ENCODE measurements at regions not wholly inside any gene's neighbourhood (a gene's known extent, or its start where the extent isn't known, plus 50 kb on each side); places are given as distances from the start of the nearest gene placed in this dataset.

DNA sequence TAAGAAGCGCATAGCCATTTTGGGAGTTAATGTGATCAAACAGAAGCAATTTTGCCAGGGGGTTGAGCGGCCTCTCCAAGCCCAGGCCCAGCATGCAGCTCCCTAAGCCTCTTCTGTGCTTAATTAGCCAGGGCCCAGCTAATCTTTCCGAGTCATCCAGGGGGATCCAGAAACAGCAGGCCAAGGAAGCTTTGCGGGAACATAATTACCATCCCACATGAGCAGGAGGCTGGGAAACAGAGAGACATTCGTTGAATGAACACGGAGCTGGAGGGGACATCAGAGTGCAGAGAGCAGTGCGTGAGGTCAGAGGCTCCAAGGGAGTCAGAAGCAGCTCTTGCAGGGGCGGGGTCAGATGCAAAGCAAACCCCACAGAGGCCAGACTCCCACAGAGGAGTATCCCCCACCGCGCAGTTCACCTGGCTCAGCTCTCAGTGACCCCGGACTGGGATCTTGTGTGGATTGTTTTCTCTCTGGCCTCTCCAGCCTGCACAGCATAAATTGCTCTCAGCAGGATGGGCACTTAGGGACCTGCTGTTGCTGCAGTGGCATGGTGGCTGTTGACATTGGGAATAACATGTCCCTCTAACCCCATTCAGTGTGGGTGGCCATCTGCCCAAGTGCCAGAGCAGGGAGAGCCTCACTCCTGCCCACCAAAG lies 657.4 kb downstream of the AJAP1 start:
- H3K9ac ChIP-seq (ENCODE audit: low read length) = no peak overlapping the region
- no peaks in the 10 kb centered on the region for H3K27me3 ChIP-seq (ENCODE audit: control insufficient read depth, insufficient read depth, low read length)
- H3K9me3 ChIP-seq (ENCODE audit: control insufficient read depth, low read depth, low read length) = no peaks in the 10 kb centered on the region
- no peak overlapping the region for H3K4me3 ChIP-seq (ENCODE audit: low read length)
- H3K4me1 ChIP-seq (ENCODE audit: control insufficient read depth, low read depth, low read length) = no peaks in the 10 kb centered on the region
- H3K27ac ChIP-seq (ENCODE audit: low read length) = no peak overlapping the region
- no peaks in the 10 kb centered on the region for H3K36me3 ChIP-seq (ENCODE audit: control insufficient read depth, low read depth, low read length)

DNA sequence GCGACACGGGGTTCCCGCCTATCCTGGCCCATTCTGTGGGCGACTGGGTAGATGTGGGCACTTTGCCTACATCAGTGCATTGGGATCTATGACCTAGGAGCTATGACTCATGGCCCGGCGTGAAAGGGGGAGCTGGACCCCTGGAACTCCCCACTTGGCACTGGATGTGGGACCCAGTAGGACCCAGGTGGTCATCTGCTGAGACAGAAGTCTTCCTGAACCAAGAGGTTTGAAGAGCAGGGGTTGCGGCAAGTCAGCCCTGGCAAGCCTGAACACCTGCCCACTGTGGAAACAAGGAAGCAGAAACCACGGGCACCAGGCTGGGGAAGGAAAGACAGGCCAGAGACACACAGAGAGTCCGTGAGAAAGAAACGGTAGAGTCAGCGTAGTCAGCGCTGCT lies 656.7 kb downstream of the AJAP1 start:
- no peaks in the 10 kb centered on the region for H3K9me3 ChIP-seq (ENCODE audit: control insufficient read depth, low read depth, low read length)
- no peak overlapping the region for H3K9ac ChIP-seq (ENCODE audit: low read length)
- H3K27ac ChIP-seq (ENCODE audit: low read length) = no peak overlapping the region
- no peaks in the 10 kb centered on the region for H3K36me3 ChIP-seq (ENCODE audit: control insufficient read depth, low read depth, low read length)
- no peaks in the 10 kb centered on the region for H3K27me3 ChIP-seq (ENCODE audit: control insufficient read depth, insufficient read depth, low read length)
- no peak overlapping the region for H3K4me3 ChIP-seq (ENCODE audit: low read length)
- no peaks in the 10 kb centered on the region for H3K4me1 ChIP-seq (ENCODE audit: control insufficient read depth, low read depth, low read length)

DNA sequence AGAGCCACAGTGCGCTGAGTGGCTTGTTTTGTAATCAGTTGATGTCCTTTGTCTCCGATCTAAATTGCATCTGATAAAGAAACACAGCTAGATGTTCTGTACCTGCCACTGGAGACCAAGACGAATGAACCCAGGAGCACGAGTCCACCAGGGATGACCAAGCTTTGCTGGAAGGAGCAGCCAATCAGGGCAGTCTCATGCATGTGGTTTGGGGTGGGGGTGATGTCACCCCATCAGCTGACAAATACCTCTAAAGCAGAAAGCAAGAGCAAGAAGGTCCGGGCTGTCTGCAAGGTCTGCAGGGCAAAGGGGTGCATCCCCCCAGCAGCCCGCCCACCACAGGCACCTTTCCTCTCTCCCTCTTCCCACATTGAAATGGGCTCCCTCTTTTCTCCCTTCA lies 653.8 kb downstream of the AJAP1 start:
- no peak overlapping the region for H3K27ac ChIP-seq (ENCODE audit: low read length)

DNA sequence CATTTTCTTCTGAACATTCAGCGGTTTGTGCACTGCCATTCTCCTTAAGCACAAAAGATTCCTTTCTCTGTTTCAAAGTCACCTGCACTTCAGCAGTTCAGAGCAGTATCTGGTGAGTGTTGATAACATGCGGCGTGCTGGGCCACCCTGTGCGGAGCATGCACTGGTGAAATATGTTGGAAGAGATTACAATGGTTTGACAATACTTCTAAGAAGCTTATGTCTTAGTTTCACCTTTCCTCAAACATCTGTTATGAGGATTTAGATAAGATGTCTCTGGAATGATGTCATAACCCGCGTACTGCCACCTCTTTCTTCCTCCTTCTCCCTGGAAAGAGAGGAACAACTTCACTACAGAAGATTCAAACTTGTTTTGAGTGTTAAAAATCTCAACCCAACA lies 650.3 kb downstream of the AJAP1 start:
- Histone ChIP-seq H3K9me3 (ENCODE audit: control insufficient read depth, low read depth, low read length) (no peaks in the 10 kb centered on the region), H3K36me3 (ENCODE audit: control insufficient read depth, low read depth, low read length) (no peaks in the 10 kb centered on the region), H3K9ac (ENCODE audit: low read length) (no peak overlapping the region), H3K4me1 (ENCODE audit: control insufficient read depth, low read depth, low read length) (no peaks in the 10 kb centered on the region), H3K27me3 (ENCODE audit: control insufficient read depth, insufficient read depth, low read length) (no peaks in the 10 kb centered on the region), H3K4me3 (ENCODE audit: low read length) (no peak overlapping the region), H3K27ac (ENCODE audit: low read length) (no peak overlapping the region)

More for the DNA sequence above, 653.8 kb downstream of the AJAP1 start:
- no peaks in the 10 kb centered on the region for H3K4me1 ChIP-seq (ENCODE audit: control insufficient read depth, low read depth, low read length)
- H3K4me3 ChIP-seq (ENCODE audit: low read length) = no peak overlapping the region
- H3K36me3 ChIP-seq (ENCODE audit: control insufficient read depth, low read depth, low read length) = no peaks in the 10 kb centered on the region
- H3K27me3 ChIP-seq (ENCODE audit: control insufficient read depth, insufficient read depth, low read length) = no peaks in the 10 kb centered on the region
- no peak overlapping the region for H3K9ac ChIP-seq (ENCODE audit: low read length)
- no peaks in the 10 kb centered on the region for H3K9me3 ChIP-seq (ENCODE audit: control insufficient read depth, low read depth, low read length)

DNA sequence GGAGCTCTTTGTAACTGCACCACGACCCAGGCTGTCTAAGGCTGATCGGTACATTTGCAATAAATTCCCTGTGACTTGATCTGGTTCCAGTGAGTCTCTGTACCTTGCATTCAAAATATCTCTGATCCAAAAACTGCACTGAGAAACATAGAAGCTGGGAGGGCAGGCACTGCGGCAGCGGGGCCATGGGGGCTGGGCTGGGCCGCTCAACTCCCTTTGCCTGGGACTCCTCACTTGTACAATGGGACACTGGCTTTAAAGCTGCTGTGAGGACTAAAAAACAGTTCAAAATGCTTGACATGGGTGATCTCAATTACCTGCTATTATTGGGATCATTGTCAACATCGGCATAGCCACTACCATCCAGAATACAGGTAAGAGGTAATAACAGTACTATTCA lies 644.0 kb downstream of the AJAP1 start:
- no peak overlapping the region for H3K4me3 ChIP-seq (ENCODE audit: low read length)
- H3K36me3 ChIP-seq (ENCODE audit: control insufficient read depth, low read depth, low read length) = no peaks in the 10 kb centered on the region
- H3K9me3 ChIP-seq (ENCODE audit: control insufficient read depth, low read depth, low read length) = no peaks in the 10 kb centered on the region
- H3K27me3 ChIP-seq (ENCODE audit: control insufficient read depth, insufficient read depth, low read length) = no peaks in the 10 kb centered on the region
- no peak overlapping the region for H3K27ac ChIP-seq (ENCODE audit: low read length)
- H3K4me1 ChIP-seq (ENCODE audit: control insufficient read depth, low read depth, low read length) = no peaks in the 10 kb centered on the region
- no peak overlapping the region for H3K9ac ChIP-seq (ENCODE audit: low read length)

DNA sequence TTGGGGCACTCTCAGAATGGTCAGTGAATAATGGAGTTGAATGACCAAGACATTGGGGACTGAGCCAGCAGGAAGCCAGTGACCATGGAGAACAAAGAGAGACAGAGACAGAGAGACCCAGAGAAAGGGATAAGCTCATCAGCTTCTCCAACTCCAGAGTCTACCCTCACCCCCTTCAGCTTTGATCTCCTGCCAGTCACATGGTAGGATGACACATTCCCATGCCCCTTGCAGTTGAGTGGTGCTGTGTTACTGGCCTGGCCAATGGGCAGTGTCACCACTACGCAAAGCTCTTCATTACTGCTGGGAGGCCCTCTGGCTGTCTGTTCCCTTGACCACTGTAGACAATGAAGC lies 643.5 kb downstream of the AJAP1 start:
- H3K9me3 ChIP-seq (ENCODE audit: control insufficient read depth, low read depth, low read length) = no peaks in the 10 kb centered on the region
- H3K27me3 ChIP-seq (ENCODE audit: control insufficient read depth, insufficient read depth, low read length) = no peaks in the 10 kb centered on the region
- H3K27ac ChIP-seq (ENCODE audit: low read length) = no peak overlapping the region
- no peaks in the 10 kb centered on the region for H3K36me3 ChIP-seq (ENCODE audit: control insufficient read depth, low read depth, low read length)
- no peaks in the 10 kb centered on the region for H3K4me1 ChIP-seq (ENCODE audit: control insufficient read depth, low read depth, low read length)
- no peak overlapping the region for H3K4me3 ChIP-seq (ENCODE audit: low read length)
- H3K9ac ChIP-seq (ENCODE audit: low read length) = no peak overlapping the region

DNA sequence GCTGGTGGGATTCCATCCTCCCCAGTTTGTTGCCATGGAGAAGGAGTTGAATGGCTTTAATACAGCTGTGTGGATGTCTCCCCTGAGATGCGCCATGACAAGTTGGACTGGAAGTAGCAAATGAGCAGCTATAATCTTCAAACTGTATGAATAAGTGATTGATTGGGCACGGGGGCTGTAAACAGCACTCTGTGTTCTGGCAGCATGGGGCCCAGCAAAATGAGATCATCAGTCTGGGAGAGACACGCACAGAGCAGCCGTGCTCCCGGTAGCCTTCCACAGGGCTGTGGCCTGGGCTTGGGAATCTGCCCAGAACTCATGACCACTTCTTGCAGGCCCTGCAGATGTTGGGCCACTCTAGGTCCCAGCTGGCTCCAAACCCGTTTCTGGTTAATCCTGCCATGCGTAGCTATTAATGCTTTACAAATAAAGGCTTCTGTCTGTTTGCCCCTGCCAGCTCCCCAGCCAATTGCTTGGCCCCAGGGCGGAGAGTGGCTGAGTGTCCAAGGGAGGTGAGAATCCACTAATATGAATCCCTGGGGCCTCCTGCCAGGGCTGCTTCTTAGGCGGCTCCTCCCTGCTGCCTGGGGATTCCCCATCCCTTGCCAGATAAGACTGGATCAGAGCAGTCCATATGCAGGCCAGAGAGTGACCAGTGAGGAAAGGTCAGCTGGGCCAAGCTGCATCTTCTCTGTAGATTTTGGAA lies 642.9 kb downstream of the AJAP1 start:
- Histone ChIP-seq H3K4me1 (ENCODE audit: control insufficient read depth, low read depth, low read length) (no peaks in the 10 kb centered on the region), H3K9ac (ENCODE audit: low read length) (no peak overlapping the region), H3K9me3 (ENCODE audit: control insufficient read depth, low read depth, low read length) (no peaks in the 10 kb centered on the region), H3K36me3 (ENCODE audit: control insufficient read depth, low read depth, low read length) (no peaks in the 10 kb centered on the region), H3K4me3 (ENCODE audit: low read length) (no peak overlapping the region), H3K27me3 (ENCODE audit: control insufficient read depth, insufficient read depth, low read length) (no peaks in the 10 kb centered on the region), H3K27ac (ENCODE audit: low read length) (no peak overlapping the region)

DNA sequence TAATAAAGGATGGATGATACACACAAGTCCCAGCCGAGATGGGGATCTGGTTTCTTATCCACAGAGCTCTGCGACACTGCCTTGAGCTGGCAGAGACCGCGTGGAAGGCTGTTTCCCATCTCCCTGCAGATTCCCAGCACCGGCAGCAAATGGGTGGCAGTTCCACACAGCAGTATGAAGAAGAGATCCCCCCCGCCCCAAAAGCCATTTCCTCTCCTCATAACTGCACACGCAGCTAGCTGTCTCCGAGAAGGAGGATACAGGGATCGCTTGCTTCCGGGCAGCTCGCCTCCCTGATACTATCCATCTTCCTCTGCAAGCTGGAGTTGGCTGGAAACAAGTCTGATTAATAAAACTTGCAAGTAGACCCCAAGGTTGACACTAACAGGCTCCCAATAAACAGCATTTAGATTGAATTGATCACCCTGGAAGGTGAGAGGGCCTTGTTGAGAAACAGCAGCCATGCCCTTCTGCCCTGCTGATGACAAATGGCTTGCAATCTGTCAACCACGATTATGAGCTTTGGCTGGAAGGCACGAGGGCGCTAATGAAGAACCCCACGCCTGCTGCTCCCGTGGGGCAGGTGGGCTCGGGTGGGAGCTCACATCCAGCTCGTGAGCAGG lies 642.3 kb downstream of the AJAP1 start:
- no peak overlapping the region for H3K4me3 ChIP-seq (ENCODE audit: low read length)
- no peak overlapping the region for H3K27ac ChIP-seq (ENCODE audit: low read length)
- no peaks in the 10 kb centered on the region for H3K4me1 ChIP-seq (ENCODE audit: control insufficient read depth, low read depth, low read length)
- no peaks in the 10 kb centered on the region for H3K36me3 ChIP-seq (ENCODE audit: control insufficient read depth, low read depth, low read length)
- H3K9ac ChIP-seq (ENCODE audit: low read length) = no peak overlapping the region
- H3K9me3 ChIP-seq (ENCODE audit: control insufficient read depth, low read depth, low read length) = no peaks in the 10 kb centered on the region
- no peaks in the 10 kb centered on the region for H3K27me3 ChIP-seq (ENCODE audit: control insufficient read depth, insufficient read depth, low read length)

DNA sequence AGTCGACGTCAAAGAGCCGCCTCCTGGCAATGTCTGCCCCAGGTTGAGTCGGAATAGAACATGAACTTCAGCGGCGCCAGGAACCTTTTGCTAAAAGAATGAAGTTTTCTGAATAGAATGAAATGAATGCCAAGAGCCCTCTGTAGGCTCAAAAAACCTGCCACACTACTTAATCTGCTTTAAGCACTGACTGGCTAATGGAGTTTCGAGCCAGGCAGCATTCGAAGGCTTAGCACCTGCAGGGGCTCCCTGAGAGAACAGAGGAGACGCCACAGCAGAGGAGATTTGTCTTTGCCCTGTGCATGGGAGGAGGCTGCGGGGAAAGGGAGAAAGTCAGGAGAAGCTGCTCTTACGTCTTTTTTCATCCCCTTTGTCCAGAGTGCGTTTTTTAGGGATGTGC lies 641.7 kb downstream of the AJAP1 start:
- Histone ChIP-seq H3K36me3 (ENCODE audit: control insufficient read depth, low read depth, low read length) (no peaks in the 10 kb centered on the region), H3K9me3 (ENCODE audit: control insufficient read depth, low read depth, low read length) (no peaks in the 10 kb centered on the region), H3K4me3 (ENCODE audit: low read length) (no peak overlapping the region), H3K27me3 (ENCODE audit: control insufficient read depth, insufficient read depth, low read length) (no peaks in the 10 kb centered on the region), H3K27ac (ENCODE audit: low read length) (no peak overlapping the region), H3K9ac (ENCODE audit: low read length) (no peak overlapping the region), H3K4me1 (ENCODE audit: control insufficient read depth, low read depth, low read length) (no peaks in the 10 kb centered on the region)

DNA sequence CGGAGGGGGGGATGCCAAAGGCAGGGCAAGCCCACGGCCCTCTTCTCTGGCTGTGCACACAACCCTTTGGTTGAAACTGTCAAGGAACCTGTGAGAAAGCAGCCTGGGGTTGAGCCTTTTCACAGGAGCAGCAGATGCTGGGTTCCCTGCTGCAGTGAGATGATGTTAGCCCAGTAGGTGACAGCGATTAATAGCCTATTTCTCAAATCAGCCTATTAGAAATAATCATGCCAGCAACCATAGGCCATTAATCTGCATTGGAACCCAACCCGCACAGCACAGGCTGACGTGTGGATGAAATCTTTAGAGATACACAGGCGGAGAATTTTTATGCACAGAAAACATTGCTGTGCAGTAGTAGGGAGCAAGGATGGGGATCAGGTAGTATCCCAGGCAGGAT lies 637.5 kb downstream of the AJAP1 start:
- H3K9ac ChIP-seq (ENCODE audit: low read length) = no peak overlapping the region
- no peaks in the 10 kb centered on the region for H3K27me3 ChIP-seq (ENCODE audit: control insufficient read depth, insufficient read depth, low read length)
- H3K4me1 ChIP-seq (ENCODE audit: control insufficient read depth, low read depth, low read length) = no peaks in the 10 kb centered on the region
- H3K27ac ChIP-seq (ENCODE audit: low read length) = no peak overlapping the region
- no peaks in the 10 kb centered on the region for H3K36me3 ChIP-seq (ENCODE audit: control insufficient read depth, low read depth, low read length)
- H3K4me3 ChIP-seq (ENCODE audit: low read length) = no peak overlapping the region
- no peaks in the 10 kb centered on the region for H3K9me3 ChIP-seq (ENCODE audit: control insufficient read depth, low read depth, low read length)

DNA sequence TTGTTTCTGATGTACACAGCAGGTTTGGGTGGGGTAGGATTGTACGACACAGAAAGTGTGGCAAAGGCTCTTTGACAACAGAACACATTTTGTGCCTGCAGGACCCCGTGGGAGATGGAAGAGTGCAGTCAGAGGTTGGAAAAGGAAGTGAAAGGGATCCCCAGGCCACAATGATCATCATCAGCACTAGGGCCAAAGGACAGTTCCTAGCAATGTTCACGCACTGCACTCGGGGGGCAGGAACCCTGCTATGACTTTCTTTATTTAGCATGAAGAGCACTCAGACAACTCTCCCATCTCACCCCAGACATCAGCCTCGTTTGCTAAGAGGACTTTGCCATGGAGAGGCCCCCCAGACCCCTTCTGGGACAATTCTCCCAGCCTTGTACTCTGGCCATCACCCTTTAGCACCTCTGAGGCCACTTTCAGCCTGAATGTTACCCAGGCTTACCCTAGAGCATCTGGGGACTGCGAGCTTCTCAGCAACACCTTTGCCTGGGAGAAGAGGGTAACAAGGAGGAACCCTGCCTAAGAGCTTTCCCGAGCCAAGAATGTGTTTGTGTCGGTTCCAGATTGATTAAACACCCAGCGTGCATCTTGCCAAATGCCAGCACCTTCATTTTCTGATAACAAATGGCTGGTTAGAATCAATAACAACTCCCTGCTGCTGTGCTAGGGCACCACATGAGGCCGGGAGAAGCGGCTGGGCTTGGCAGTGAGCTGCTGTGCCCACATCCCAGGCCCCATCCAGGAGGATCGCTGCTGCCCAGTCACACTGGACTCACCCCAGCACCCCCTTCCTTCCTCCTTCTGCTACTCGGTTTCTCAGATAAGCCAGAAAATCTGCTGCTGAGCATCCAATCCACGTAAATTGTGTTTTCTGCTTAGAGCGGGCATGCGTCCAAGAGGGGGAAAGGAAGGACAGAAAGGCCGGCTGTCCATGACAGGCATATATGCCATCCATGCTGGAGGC lies 633.1 kb downstream of the AJAP1 start:
- H3K9ac ChIP-seq (ENCODE audit: low read length) = no peak overlapping the region
- H3K36me3 ChIP-seq (ENCODE audit: control insufficient read depth, low read depth, low read length) = no peaks in the 10 kb centered on the region
- no peak overlapping the region for H3K27ac ChIP-seq (ENCODE audit: low read length)
- H3K4me3 ChIP-seq (ENCODE audit: low read length) = no peak overlapping the region
- H3K9me3 ChIP-seq (ENCODE audit: control insufficient read depth, low read depth, low read length) = no peaks in the 10 kb centered on the region
- no peaks in the 10 kb centered on the region for H3K4me1 ChIP-seq (ENCODE audit: control insufficient read depth, low read depth, low read length)
- H3K27me3 ChIP-seq (ENCODE audit: control insufficient read depth, insufficient read depth, low read length) = no peaks in the 10 kb centered on the region
